ENCODE measurements at regions not wholly inside any gene's neighbourhood (a gene's known extent, or its start where the extent isn't known, plus 50 kb on each side); places are given as distances from the start of the nearest gene placed in this dataset.

GRCh38 chr15:46523701-46524100 lies 888.9 kb downstream of the SQOR start:
- H3K9ac ChIP-seq (ENCODE audit: low read length), result no peak overlapping the region
- no peak overlapping the region for H3K27ac ChIP-seq (ENCODE audit: low read depth, low read length)
- H4K20me1 ChIP-seq (ENCODE audit: low read depth, low read length), result no peaks in the 10 kb centered on the region
- no peaks in the 10 kb centered on the region for H3K36me3 ChIP-seq (ENCODE audit: low read length)
- TF ChIP-seq EZH2phosphoT487 (conservative IDR thresholded peaks at IDR 0.05; ENCODE audit: low read length) (no peak), CTCF (IDR thresholded peaks at IDR 0.05; ENCODE audit: insufficient read depth, low read length, poor library complexity, severe bottlenecking) (no peak)
- no peaks in the 10 kb centered on the region for H3F3A ChIP-seq (ENCODE audit: insufficient read depth)
- H2AFZ ChIP-seq (ENCODE audit: low read depth, low read length, severe bottlenecking), result no peak overlapping the region
- H3K27me3 ChIP-seq (ENCODE audit: low read length), result no peaks in the 10 kb centered on the region
- no peaks in the 10 kb centered on the region for H3K9me2 ChIP-seq (replicated peaks; ENCODE audit: insufficient read depth, low read length)
- no peak overlapping the region for H3K4me3 ChIP-seq (ENCODE audit: insufficient read depth, low read length, poor library complexity, severe bottlenecking)
- no peaks in the 10 kb centered on the region for H3K79me2 ChIP-seq (ENCODE audit: insufficient read depth, low read length)
- no peaks in the 10 kb centered on the region for H3K9me3 ChIP-seq (ENCODE audit: insufficient read depth, low read length)
- no peak overlapping the region for H3K4me2 ChIP-seq (ENCODE audit: low read depth, low read length, poor library complexity, severe bottlenecking)

GRCh38 chr15:46525984-46526725 lies 891.3 kb downstream of the SQOR start:
- H3K9me3 ChIP-seq (ENCODE audit: insufficient read depth, low read length), result no peaks in the 10 kb centered on the region

GRCh38 chr15:46526726-46527110 lies 891.9 kb downstream of the SQOR start:
- no peaks in the 10 kb centered on the region for H3K36me3 ChIP-seq (ENCODE audit: low read length)
- no peak overlapping the region for H3K4me2 ChIP-seq (ENCODE audit: low read depth, low read length, poor library complexity, severe bottlenecking)
- H3K79me2 ChIP-seq (ENCODE audit: insufficient read depth, low read length), result no peaks in the 10 kb centered on the region
- H3K9ac ChIP-seq (ENCODE audit: low read length), result no peak overlapping the region
- H3K9me2 ChIP-seq (replicated peaks; ENCODE audit: insufficient read depth, low read length), result no peaks in the 10 kb centered on the region
- no peaks in the 10 kb centered on the region for H3K9me3 ChIP-seq (ENCODE audit: insufficient read depth, low read length)
- H4K20me1 ChIP-seq (ENCODE audit: low read depth, low read length), result no peaks in the 10 kb centered on the region
- H3K27ac ChIP-seq (ENCODE audit: low read depth, low read length), result no peak overlapping the region
- H3K27me3 ChIP-seq (ENCODE audit: low read length), result no peaks in the 10 kb centered on the region
- H2AFZ ChIP-seq (ENCODE audit: low read depth, low read length, severe bottlenecking), result no peak overlapping the region
- H3F3A ChIP-seq (ENCODE audit: insufficient read depth), result no peaks in the 10 kb centered on the region
- TF ChIP-seq EZH2phosphoT487 (conservative IDR thresholded peaks at IDR 0.05; ENCODE audit: low read length) (no peak), CTCF (IDR thresholded peaks at IDR 0.05; ENCODE audit: insufficient read depth, low read length, poor library complexity, severe bottlenecking) (no peak)
- H3K4me3 ChIP-seq (ENCODE audit: insufficient read depth, low read length, poor library complexity, severe bottlenecking), result no peak overlapping the region

More at GRCh38 chr15:46525984-46526725, 891.3 kb downstream of the SQOR start:
- H3K79me2 ChIP-seq (ENCODE audit: insufficient read depth, low read length), result no peaks in the 10 kb centered on the region
- H3K36me3 ChIP-seq (ENCODE audit: low read length), result no peaks in the 10 kb centered on the region
- H3K4me2 ChIP-seq (ENCODE audit: low read depth, low read length, poor library complexity, severe bottlenecking), result no peak overlapping the region
- H3K9ac ChIP-seq (ENCODE audit: low read length), result no peak overlapping the region
- no peaks in the 10 kb centered on the region for H3K9me2 ChIP-seq (replicated peaks; ENCODE audit: insufficient read depth, low read length)
- no peak for TF ChIP-seq EZH2phosphoT487 (conservative IDR thresholded peaks at IDR 0.05; ENCODE audit: low read length)
- no peak for TF ChIP-seq CTCF (IDR thresholded peaks at IDR 0.05; ENCODE audit: insufficient read depth, low read length, poor library complexity, severe bottlenecking)
- H3K4me3 ChIP-seq (ENCODE audit: insufficient read depth, low read length, poor library complexity, severe bottlenecking), result no peak overlapping the region
- H3F3A ChIP-seq (ENCODE audit: insufficient read depth), result no peaks in the 10 kb centered on the region
- H3K27me3 ChIP-seq (ENCODE audit: low read length), result no peaks in the 10 kb centered on the region
- no peak overlapping the region for H3K27ac ChIP-seq (ENCODE audit: low read depth, low read length)
- H4K20me1 ChIP-seq (ENCODE audit: low read depth, low read length), result no peaks in the 10 kb centered on the region
- no peak overlapping the region for H2AFZ ChIP-seq (ENCODE audit: low read depth, low read length, severe bottlenecking)

Data from SU-DHL-6 (cell line).